GM18517 (cell line): ENCODE measurements at regions not wholly inside any gene's neighbourhood (a gene's known extent, or its start where the extent isn't known, plus 50 kb on each side); places are given as distances from the start of the nearest gene placed in this dataset.
"Not testable (repeated sequence)": the region's sequence is repeated elsewhere in the genome, so short reads cannot be mapped to it uniquely, and the experiment has no call there.

ENCODE experiments used
- ATAC-seq: cut with Tn5 transposase; IDR thresholded peaks from one replicate; pipeline ENCODE4 v1.9.1; 2021; ENCODE audit warnings: mild to moderate bottlenecking, moderate library complexity; ENCODE audit not compliant: unreplicated experiment

DNA sequence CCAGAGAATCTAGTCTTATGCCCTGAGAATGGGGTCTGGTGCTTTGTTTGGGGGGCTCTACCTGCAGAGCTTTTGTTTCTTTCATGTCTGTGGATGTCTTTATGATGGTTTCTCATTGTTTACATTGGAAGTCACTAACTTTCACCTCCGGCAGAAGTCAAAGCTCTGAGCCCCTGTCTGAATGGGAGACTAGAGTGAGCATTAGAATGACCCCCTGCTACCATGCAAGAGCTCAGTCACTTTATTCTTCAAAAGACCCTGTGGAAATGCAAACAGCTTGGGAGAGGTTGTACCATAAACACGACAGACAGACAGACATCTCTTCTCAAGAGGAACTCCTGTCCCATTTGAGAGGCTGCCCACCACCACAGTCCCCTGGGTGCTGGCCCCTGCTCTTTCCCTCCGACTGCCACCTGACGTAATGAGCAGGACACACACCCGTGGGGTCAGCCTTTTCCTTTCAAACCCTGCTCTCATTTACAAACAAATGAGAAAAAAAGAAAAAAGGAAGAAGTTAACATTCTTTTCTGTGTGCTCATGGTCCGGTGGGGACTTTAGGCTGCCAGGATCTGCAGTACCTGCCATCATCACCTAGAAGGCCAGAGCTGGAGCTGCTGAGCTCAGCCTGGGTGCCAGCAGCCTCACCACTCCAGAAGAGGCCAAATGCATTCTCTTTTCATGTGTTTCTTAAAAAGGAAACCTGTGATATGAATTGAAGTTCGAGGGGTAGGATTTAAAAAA, 91.6 kb downstream of the FZD1 start:
- ATAC-seq = no peak

DNA sequence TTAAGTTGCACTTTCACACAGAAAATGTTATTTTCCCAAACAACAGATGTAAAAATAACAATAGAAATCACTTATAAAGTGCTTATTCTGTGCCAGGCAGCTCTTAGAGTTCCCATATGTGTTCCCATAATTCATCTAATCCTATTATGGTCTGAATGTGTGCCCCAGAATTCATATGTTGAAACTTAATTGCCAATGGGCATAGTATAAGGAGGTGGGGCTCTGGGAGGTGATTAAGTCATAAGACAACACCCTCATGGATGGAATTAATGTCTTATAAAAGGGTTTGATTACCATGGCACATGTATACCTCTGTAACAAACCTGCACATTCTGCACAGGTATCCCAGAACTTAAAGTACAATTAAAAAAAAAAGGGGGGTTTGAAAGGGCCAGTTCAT, 92.7 kb downstream of the FZD1 start:
- ATAC-seq = no peak

GRCh38 chr7:91357379-91357778, 93.1 kb downstream of the FZD1 start:
- ATAC-seq = no peak

GRCh38 chr7:91357901-91358300, 93.7 kb downstream of the FZD1 start:
- ATAC-seq = no peak

GRCh38 chr7:91358303-91358702, 94.1 kb downstream of the FZD1 start:
- ATAC-seq = no peak

- not testable (repeated sequence) for ATAC-seq
These were observed 100.9 kb downstream of the FZD1 start for GRCh38 chr7:91365097-91365496.

DNA sequence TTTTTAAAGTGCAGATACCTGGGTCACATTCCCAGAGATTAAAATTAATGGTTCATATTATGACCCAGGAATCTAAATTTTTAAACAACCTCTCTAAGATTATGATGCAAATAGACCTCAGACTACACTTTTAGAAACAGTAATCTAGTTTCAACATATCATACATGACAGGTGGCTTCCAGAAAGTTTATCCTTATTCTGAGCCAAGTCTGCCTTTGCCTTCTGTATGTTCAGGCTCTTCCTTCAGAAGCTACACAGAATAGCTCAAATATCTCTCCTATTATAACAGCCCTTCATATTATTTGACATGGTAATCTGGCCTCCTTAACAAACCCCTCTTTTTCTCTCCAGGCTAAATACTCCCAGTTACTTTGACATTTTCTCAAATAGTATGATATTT, 101.9 kb downstream of the FZD1 start:
- ATAC-seq = no peak

DNA sequence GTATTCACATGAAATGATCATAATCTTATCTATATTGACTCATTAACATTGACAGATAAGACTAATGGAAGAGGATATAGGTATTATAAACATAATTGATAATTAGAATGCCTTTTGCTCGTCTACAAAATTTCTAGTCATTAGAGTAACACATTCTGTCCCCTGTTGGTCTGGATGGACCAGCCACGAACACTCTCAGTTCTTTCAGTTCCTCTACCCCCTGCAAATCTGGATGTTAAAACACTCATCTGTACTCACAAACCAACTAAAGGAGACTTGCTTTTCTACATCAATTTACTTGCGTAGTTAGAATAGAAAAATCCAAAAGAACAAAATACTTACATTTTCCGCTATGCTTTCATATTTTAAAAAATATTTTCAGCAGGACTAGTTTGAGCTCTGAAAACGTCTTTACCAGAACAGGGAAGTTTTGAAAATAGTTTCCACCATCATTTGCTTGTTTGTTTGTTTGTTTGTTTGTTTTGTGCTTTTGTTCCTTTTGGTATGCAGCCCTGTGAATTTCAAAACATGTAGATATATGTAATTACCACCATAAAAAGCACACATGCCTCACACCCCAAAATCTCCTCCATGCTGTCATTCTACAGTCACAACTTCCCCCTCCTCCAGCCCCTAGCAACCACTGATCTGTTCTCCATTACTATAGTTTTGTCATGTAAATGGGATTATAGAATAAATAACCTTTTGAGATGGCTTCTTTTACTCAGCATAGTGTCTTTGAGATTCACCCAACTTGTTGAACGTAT, 103.8 kb downstream of the FZD1 start:
- no peak for ATAC-seq

DNA sequence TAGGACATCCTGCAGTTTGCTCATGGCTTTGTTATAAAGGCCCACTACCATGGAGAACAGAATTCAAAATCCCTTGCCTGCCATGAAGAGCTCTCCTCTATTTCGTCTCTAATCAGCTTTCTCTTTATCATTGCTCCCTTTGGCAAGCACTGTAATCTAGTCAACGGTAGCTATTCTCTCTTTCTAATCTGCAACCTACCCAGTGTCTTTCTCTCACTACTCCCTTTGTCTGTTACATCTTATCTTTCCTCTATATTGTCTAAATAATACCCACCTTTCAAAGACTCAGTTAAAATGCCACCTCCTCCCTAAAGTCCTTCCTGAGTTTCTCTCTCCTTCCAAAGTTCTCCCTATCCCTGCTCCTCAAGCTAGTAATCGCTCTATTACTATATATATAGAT, 108.1 kb downstream of the FZD1 start:
- ATAC-seq = no peak

DNA sequence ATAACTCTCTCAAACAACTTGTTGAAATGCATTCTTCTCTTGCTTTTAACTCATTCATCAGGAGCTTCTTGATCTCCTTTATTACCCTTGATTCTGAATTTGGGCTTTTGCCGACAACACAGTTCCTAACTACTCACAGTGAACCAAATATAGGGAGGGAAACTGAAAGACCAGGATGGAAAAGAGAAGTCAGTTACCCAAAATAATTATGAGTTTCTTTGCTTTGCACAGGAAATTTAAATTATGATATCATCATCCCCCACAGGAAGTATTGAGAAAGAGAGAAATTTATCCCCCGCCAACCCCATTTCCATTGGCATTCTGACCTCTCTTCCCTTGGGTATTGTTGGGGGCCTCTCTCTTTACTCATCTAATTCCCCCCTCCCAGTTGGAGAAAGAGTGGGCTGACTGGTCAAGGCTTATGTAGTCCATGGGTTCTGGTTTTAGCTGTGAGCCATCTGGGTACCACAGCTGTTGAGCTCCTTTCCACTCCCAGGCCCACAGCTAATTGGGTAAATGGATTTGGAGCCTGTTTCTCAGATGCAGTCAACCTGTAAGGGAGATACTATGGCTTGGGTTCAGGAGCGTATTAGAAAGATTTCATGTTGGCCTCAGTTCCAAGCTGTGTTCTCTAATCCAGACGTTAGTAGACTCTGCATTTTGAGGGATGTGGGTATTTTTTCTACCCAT, 109.0 kb downstream of the FZD1 start:
- no peak for ATAC-seq

DNA sequence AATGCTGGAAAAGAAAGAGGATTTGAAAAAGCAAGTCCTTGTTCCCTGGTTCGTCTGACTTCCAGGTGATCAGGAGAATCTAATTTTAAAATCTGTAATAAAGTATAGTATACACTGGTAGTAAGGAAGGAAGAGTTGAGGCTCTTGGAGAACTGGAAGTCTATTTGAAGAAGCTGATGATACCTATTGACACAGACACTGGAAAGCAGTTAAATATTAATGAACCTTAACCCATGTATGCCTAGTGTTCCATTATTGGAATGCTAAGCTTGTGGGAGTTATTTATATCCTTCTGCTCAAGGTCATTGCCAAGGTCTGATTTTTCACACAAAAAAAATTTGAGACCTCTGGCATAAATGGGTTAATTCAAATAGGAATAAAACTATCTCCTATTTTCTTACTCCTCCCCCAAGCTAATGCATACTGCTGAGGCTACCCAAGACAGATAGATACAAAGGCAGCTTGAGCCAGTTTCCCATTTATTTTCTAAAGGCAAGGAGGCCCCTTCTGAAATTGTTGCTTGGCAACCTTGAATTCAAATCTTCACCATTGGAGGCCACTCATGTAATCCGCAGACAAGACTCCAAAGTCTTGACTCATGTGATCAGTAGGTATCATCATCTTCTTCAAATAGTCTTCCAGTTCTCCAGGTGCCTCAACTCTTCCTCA, 110.2 kb downstream of the FZD1 start:
- ATAC-seq = no peak

DNA sequence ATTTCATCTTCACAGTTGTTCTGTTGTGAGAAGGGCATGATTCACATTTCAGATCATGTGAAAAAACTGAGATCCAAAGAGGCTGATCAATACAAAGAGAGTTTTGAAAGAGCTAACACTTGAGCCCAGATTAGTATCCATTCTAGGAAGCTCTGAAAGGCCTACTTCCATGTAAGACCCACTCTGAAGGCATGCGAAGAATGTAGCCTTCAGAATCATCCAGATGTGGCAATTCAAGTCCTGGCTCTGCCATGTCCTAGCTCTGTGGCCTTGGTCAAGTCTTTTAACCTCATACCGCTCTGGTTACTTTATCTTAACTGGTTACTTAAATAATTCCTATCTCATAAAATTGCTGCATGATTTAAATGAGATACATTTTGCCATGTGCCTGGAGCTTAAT, 111.1 kb downstream of the FZD1 start:
- ATAC-seq = no peak

DNA sequence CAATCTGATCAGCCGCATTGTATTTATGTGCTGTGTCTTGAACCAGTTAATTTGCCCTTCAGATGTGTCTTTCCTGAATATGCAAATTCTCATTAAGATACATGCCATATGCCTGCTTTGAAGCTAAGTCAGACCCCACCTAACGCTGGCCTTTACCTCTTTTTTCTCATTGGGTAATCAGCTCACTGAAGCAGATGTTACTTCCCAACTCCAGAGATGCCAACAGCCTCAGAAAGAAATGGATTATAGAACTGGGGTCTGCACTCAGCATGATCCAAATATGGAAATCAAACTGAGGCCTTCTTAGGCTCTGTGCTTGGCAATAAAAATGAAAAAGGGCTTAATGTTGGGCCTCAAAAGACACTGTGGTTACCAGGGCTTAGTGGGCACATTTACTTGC, 113.9 kb downstream of the FZD1 start:
- no peak for ATAC-seq

DNA sequence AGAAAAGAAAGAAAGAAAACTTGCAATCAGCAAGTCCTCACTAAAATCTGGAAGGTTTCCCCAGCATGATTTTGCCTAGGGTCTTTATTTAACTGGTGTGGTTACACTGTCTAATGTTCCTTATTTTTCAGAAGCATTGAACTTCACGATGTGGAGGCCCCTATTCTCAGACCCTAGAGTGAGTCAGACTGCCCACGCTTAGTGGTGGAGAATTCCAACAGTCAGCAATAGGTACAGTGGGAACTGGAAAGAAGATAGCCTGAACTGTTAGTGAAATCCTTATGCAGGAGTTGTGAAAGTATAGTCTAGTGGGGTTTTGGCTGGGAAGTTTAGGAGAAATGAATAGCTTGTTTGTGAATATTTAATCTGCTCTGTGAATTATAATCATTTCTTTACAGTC, 115.0 kb downstream of the FZD1 start:
- no peak for ATAC-seq

GRCh38 chr7:91379991-91380390, 115.8 kb downstream of the FZD1 start:
- ATAC-seq = no peak

DNA sequence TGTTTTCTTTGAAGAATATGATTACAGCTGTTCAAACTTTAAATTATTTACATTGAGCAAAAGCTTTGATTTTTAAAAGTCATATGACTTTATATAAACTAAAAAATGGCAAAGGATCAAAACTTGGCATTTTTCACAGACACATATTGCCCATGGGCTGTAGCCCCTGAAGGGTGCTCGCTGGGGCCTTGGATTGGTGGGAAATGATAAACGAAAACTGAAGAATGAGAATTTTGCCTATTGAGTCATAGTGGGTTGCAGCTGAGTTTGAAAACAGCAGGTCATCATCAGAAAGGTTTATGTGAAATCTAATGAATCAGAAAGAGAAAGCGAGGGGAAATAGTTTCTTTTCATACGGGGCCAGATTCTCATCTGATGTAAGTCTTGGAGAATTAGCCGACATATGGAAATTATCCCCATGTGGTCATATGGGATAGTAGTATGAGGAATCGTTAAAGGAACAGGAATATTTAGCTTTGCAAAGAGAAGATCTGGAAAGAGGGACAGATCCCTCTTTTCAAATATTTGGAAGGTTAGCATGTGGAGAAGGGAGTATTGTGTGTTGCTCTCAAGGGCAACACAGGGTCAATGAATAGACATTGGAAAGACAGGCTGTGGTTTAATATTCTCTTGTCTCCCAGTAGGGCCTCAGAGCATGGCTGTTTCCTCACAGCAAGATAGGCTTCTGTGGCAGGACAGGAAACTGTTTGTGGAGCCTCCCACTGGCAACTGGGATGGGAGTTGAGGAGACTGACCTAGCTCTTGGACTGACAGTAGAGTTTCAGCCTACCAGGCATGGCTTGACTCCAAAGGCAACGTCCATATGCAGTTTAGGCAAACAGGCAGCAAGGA, 119.0 kb downstream of the FZD1 start:
- ATAC-seq = no peak

DNA sequence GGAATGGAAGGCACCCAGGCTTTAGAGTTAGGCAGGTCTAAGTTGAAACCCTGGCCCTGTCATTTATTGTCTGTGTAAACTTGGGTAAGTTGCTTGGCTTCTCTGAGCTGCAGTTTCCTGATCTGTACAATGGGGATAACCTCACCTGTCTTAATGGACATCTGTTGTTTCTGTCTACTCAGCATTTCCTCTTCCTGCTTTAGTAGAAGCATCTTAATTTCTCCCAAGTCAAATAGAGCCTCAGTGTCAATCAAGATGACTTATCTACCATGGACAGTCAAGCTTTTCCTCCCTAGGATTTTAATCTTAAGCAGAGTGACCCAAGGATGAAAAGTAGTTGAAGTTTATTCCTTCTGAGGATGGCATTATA, 119.7 kb downstream of the FZD1 start:
- ATAC-seq = no peak

DNA sequence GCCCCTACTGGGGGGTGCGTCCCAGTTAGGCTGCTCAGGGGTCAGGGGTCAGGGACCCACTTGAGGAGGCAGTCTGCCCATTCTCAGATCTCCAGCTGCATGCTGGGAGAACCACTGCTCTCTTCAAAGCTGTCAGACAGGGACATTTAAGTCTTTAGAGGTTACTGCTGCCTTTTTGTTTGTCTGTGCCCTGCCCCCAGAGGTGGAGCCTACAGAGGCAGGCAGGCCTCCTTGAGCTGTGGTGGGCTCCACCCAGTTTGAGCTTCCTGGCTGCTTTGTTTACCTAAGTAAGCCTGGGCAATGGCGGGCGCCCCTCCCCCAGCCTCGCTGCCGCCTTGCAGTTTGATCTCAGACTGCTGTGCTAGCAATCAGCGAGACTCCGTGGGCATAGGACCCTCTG, 130.5 kb downstream of the FZD1 start:
- ATAC-seq = not testable (repeated sequence)

DNA sequence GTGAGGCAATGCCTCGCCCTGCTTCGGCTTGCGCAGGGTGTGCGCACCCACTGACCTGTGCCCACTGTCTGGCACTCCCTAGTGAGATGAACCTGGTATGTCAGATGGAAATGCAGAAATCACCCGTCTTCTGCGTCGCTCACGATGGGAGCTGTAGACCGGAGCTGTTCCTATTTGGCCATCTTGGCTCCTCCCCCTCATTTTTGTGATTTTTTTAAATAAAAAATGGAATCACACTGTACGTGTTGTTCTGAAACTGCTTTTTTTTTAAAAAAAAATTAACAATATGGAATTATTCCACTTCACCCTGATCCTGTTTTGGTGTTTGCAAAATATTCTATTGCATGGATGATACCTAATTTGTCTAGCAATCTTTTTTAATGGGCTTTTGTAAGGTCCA, 131.1 kb downstream of the FZD1 start:
- not testable (repeated sequence) for ATAC-seq

- ATAC-seq = no peak
These were observed 132.9 kb downstream of the FZD1 start for GRCh38 chr7:91397096-91397495.

GRCh38 chr7:91397612-91398011, 133.4 kb downstream of the FZD1 start:
- no peak for ATAC-seq
